HG03025 (cell line): ENCODE measurements at regions not wholly inside any gene's neighbourhood (a gene's known extent, or its start where the extent isn't known, plus 50 kb on each side); places are given as distances from the start of the nearest gene placed in this dataset.

ENCODE experiments used
- ATAC-seq: cut with Tn5 transposase; IDR thresholded peaks from one replicate; pipeline ENCODE4 v1.9.1; 2021; ENCODE audit warnings: mild to moderate bottlenecking, moderate library complexity; ENCODE audit not compliant: unreplicated experiment, low FRiP score

DNA sequence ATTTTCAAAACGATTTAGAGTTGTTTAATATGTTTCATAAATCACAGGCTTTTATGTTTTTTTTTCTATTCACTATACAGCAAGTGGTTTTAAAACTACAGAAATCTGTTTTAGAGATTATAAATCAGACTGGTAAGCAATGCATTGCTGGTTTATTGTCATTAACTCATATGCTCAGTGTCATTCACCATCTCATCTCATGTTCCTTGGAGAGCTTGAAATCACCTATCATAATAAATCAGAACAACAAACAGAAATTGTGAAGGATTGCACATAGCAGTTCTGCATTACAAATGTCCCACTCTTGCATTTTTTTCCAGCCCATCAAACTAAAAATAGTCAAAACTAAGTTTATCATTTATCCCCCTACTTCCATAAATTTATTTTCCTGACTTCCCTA lies 470.8 kb downstream of the FSCB start:
- no peak for ATAC-seq

- no peak for ATAC-seq
Observed at GRCh38 chr14:44035707-44036106, 471.4 kb downstream of the FSCB start.

DNA sequence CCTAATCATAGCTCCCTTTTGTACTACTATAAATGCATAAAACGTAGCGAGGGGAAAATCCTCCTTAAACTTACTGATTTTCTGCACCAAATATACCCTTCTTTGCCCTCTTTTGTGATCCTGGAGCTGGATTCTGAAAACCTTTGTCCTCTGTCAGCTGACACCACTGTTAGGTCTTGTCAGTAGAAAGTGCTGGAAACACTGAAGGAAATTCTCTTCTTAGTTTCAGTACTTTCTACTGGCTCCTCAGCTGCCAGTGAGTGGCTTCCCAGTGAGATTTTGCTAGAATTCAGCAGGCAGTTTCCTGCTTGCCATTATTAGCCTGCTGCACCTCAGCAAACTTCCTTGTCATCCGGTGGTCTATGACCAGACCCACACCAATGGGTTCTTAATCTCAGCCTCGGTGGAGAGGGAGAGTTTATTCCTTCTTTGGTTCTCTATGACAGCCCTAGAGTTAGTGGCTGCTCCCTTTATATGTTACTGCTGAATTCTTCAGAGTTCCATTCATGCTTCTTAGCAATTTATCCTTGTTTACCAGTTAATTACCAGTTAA lies 476.2 kb downstream of the FSCB start:
- ATAC-seq: no peak

- no peak for ATAC-seq
Observed at GRCh38 chr14:44029933-44030332, 477.1 kb downstream of the FSCB start.

GRCh38 chr14:44027397-44027796 lies 479.7 kb downstream of the FSCB start:
- no peak for ATAC-seq

DNA sequence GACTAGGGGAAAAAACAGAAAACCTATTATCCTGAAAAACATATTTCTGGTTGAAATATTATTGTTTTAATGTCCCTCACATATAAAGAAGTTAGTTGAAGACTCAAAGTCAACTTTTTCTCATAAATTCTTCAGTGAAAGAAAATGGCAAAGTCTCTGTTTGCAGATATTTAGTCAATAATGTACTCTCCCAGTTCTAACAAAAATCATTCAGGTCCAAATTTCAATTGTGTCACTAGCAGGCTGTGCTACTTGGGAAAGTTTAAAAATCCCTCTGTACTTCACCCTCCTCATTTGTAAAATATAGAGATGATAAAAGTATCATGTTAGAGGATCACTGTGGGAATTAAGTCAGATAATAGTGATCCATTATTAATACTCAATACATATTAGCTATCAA lies 496.5 kb downstream of the FSCB start:
- no peak for ATAC-seq

- ATAC-seq: no peak
Observed at GRCh38 chr14:44010071-44010470, 497.0 kb downstream of the FSCB start.

DNA sequence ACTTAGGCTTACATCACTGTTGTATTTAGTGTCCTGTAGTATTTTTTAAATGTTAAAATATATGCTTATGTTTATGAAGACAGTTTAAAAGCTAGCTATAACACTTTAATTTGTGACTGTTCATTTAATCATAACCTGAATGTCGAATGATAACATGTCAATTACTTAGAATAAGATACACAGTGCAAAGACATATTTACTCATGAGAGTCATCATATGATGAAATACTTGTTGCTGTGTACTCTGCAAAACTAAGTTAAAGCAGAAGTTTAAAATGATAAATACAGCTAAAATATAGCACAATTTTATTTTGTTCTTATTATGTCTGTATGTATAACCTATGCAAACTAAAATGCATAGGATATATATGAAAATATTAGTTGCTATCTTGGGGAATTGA lies 497.4 kb downstream of the FSCB start:
- ATAC-seq: no peak

DNA sequence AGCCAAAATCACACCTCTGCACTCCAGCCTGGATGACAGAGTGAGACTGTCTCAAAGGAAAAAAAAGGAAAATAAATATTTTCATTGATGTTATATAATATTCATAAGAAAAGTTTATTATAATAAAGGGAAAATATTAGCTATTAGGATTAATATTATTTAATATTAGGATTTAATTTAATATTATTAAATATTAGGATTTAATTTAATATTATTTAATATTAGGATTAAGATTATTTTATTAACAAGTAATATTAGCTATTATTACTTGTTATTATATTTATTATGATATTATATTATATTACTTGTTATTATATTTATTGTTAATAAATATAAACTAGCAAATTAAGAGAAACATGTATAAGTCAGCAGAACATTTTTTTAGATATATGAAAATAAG lies 518.1 kb downstream of the FSCB start:
- no peak for ATAC-seq

- no peak for ATAC-seq
Observed at GRCh38 chr14:43983721-43984120, 523.4 kb downstream of the FSCB start.

- ATAC-seq: no peak
Observed at GRCh38 chr14:43981135-43981768, 525.8 kb downstream of the FSCB start.

DNA sequence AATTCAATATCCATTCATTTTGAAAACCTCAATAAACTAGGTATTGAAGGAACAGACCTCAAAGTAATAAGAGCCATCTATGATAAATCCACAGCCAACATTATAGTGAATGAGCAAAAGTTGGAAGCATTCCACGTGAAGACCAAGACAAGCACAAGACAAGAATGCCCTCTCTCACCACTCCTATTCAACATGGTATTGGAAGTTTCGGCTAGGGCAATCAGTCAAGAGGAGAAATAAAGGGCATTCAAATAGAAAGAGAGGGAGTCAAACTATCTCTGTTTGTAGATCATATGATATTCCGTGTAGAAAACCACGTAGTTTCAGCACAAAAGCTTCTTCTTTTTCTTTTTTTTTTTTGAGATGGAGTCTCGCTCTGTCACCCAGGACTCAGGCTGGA lies 550.3 kb downstream of the FSCB start:
- ATAC-seq: no peak

DNA sequence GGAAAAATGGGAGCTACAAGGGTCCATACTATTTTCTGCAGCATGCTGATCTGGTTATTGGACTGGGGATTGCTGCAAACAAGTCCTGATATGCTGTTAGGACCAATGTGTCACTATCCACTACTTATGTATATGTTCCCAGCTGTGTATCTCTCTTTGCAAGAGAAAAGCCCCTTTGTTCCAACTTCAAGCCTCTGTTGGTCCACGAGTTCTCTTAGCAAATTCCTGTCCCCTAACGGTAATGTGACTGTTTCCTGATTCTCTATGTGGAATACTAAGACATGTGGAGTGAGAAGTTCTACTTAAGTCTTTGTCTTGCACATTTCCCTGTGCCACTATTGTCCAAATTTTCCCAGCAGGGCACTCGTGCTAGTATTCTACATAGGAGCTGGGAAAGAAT lies 557.7 kb downstream of the FSCB start:
- ATAC-seq: no peak

DNA sequence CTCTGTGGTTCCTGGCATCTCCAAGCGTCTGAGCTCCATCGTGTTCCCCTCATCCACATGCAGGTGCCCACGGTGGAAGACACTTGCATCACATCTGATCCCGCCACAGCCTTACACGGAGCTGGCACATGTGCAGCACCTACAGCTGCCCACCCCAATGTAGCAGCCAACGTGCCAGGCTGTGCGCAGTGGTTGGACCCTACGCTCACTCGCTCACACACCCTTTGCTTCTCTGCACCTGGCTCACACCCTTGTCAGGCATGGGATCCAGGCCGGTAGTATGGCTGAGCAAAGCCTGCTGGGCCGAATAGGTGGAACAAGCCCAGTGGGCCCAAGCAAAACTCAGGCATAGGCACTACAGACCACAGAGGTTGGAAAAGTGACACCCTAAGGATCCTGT lies 567.2 kb downstream of the FSCB start:
- no peak for ATAC-seq

DNA sequence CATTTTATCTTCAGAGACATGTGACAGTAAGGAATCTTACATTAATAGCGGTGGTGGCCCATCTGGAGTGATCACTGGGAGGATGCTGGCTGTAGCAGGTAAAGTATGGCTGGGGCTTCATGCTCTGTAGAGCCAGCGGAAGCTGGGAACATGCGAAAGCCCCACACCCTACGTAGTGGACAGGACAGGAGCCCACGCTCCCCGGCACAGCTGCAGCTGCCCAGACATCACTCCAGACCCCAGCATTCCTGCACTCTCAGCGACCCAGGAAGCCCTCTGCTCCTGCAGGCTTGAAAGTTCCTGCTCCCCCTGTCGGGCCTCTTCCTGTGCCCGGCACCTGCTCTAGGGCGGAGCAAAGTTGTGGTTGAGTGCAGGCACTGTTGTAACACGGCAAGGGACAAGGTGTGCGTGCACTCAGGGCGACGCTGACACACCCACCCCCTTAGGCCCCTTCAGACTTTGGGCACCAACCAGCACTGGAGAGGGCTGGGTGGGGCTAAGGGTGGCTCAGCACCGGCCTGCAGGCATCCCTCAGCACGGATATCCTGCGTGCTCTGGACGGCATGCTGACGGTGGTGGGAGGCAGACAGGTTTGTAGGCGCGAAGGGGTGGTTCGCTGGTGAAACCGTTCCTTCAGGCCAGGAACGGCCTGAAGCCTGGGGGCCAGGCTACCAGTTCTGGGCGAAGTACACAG lies 568.3 kb downstream of the FSCB start:
- ATAC-seq: no peak

DNA sequence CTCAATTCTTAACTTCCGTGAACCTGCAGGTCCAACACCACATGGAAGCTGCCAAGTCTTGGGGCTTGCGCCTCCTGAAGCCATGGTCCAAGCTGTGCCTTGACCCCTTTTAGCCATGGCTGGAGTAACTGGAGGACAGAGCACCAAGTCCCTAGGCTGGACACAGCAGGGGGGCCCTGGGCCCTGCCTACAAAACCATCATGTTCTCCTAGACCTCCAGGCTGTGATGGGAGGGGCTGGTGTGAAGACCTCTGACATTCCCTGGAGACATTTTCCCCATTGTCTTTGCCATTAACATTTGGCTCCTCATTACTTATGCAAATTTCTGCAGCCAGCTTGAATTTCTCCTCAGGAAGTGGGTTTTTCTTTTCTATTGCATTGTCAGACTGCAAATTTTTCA lies 570.1 kb downstream of the FSCB start:
- no peak for ATAC-seq

DNA sequence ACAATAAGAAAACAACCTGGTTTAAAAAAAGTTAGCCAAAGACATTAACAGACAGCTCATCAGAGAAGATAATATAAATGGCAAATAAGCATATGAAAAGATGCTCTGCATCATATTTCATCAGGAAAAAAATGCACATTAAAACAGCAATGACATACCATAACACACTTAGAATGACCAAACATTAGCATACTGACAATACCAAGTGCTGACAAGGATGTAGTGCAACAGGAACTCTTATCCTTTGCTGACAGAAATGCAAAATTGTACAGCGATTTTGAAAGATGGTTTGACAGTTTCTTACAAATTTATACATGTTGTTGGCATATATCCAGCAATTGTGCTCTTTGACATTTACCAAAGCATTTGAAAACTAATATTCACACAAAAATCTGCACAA lies 573.0 kb downstream of the FSCB start:
- no peak for ATAC-seq

GRCh38 chr14:43914041-43914693 lies 592.9 kb downstream of the FSCB start:
- ATAC-seq: no peak

GRCh38 chr14:43903209-43903608 lies 603.9 kb downstream of the FSCB start:
- ATAC-seq: no peak

GRCh38 chr14:43901911-43902673 lies 605.0 kb downstream of the FSCB start:
- ATAC-seq: no peak

DNA sequence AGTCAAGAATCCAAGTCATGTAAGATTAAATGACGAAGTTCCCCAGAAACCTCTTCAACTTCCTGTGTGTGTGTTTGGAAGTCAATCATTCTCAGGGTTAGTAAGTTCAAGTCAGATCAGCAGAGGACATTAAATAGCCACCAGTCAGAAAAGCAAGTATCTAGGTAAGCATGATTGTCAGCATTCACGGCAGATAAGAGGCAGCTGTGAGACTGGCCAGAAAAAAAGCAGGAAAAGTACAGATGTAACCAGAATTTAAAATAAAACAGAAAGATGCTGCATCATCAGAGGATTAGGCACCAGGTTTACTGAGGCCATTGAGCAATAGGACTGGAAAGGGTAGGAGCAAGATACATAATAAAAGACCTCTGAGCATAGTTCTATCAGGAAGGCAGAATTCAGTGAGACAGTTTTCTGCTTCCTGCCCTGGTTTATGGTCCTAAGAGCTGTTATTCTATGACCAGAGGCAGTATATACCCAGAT lies 606.9 kb downstream of the FSCB start:
- no peak for ATAC-seq
